H1 (cell line): ENCODE measurements at regions not wholly inside any gene's neighbourhood (a gene's known extent, or its start where the extent isn't known, plus 50 kb on each side); places are given as distances from the start of the nearest gene placed in this dataset.

Experiments used
- CTCF ChIA-PET: fragments of 300-600 bp; sonication (Branson Sonifier 250); formaldehyde crosslinking; loops from one replicate; lab custom pipeline; 2021; ENCODE audit not compliant: partially characterized antibody; lab: Charles Lee
- POLR2A ChIA-PET: fragments of 300-600 bp; sonication (Branson Sonifier 250); formaldehyde crosslinking; loops from one replicate; lab custom pipeline; 2021; ENCODE audit warnings: inconsistent platforms; ENCODE audit not compliant: partially characterized antibody; lab: Charles Lee
- DNase-seq, 2 experiments: peaks; one replicate each; pipeline versions ENCODE4 v3.0.0 to v3.0.0-alpha.2; 2010 to 2022; ENCODE audit warnings: low spot score in 2 of 2, low read depth in 1 of 2, mixed read lengths in 1 of 2
- FAIRE-seq: peaks from 2 replicates; lab custom pipeline; 2011; peaks lifted over from hg19 to GRCh38; lab: Jason Lieb, UNC
- H2AFZ ChIP-seq: 2 replicates; pipeline ENCODE4 v1.8.1; 2012; ENCODE audit warnings: low read length, inconsistent platforms
- H2AK5ac ChIP-seq: 2 replicates; pipeline ENCODE4 v1.6.1; 2013; ENCODE audit warnings: low read depth, low read length
- H2BK120ac ChIP-seq: replicated peaks from 2 replicates; pipeline ENCODE3; 2013; ENCODE audit warnings: low read depth, low read length, inconsistent platforms
- H2BK12ac ChIP-seq: 2 replicates; pipeline ENCODE4 v1.6.1; 2013; ENCODE audit warnings: low read depth, low read length
- H2BK15ac ChIP-seq: 2 replicates; pipeline ENCODE4 v1.6.1; 2013; ENCODE audit warnings: low read length
- H2BK20ac ChIP-seq: 2 replicates; pipeline ENCODE4 v1.6.1; 2013; ENCODE audit warnings: low read length
- H2BK5ac ChIP-seq: 2 replicates; pipeline ENCODE4 v1.6.1; 2013; ENCODE audit warnings: low read depth, low read length
- H3K14ac ChIP-seq: 2 replicates; pipeline ENCODE4 v1.6.1; 2013; ENCODE audit warnings: inconsistent platforms; ENCODE audit not compliant: insufficient read length
- H3K18ac ChIP-seq: 2 replicates; pipeline ENCODE4 v1.6.1; 2013; ENCODE audit warnings: low read length; ENCODE audit errors: extremely low read depth
- H3K23ac ChIP-seq: 2 replicates; pipeline ENCODE4 v1.6.1; 2013; ENCODE audit warnings: inconsistent platforms; ENCODE audit not compliant: insufficient read length
- H3K23me2 ChIP-seq: 2 replicates; pipeline ENCODE4 v1.6.1; 2013; ENCODE audit warnings: low read depth, low read length
- H3K27ac ChIP-seq: 2 replicates; pipeline ENCODE4 v1.6.1; 2011; ENCODE audit warnings: low read depth, low read length, inconsistent platforms
- H3K27me3 ChIP-seq, 4 experiments: replicated peaks in 1 of 4; 1 replicate in 1 of 4; 2 replicates in 3 of 4; pipeline versions ENCODE4 v1.6.1 to v1.8.1; 2011 to 2013; ENCODE audit warnings: low read length in 3 of 4, mild to moderate bottlenecking in 3 of 4, inconsistent platforms in 2 of 4, mixed read lengths in 2 of 4, moderate library complexity in 1 of 4; ENCODE audit not compliant: control insufficient read depth in 3 of 4, insufficient read depth in 3 of 4; ENCODE audit errors: extremely low read depth in 1 of 4
- H3K36me3 ChIP-seq, 4 experiments: 2 replicates each; pipeline versions ENCODE4 v1.6.1 to v1.8.1; 2011 to 2013; ENCODE audit warnings: mild to moderate bottlenecking in 4 of 4, low read length in 3 of 4, moderate library complexity in 2 of 4, control low read depth in 1 of 4, inconsistent platforms in 1 of 4; ENCODE audit not compliant: insufficient read depth in 4 of 4, control insufficient read depth in 2 of 4
- H3K4ac ChIP-seq: replicated peaks from 2 replicates; pipeline ENCODE3; 2013; ENCODE audit warnings: low read length, low read depth, mixed read lengths, inconsistent platforms; ENCODE audit not compliant: insufficient read length
- H3K4me1 ChIP-seq, 4 experiments: replicated peaks in 1 of 4; 1 replicate in 1 of 4; 2 replicates in 3 of 4; pipeline versions ENCODE4 v1.6.1 to v1.8.1; 2011 to 2013; ENCODE audit warnings: low read length in 3 of 4, inconsistent platforms in 2 of 4, mixed read lengths in 1 of 4; ENCODE audit not compliant: insufficient read depth in 4 of 4, control insufficient read depth in 3 of 4
- H3K4me2 ChIP-seq, 2 experiments: 2 replicates each; pipeline versions ENCODE4 v1.6.1 to v1.8.1; 2011 to 2013; ENCODE audit warnings: low read depth in 2 of 2, low read length in 2 of 2, control low read depth in 1 of 2, inconsistent platforms in 1 of 2, mild to moderate bottlenecking in 1 of 2; ENCODE audit not compliant: insufficient read depth in 1 of 2
- H3K4me3 ChIP-seq, 4 experiments: fragments of 200-600, 300-600 bp in 1 of 4; sonication (generic), shearing (Covaris generic), sonication (Bioruptor Twin) in 1 of 4; 2 replicates each; pipeline versions ENCODE4 v1.5.1 to v1.8.1; 2011 to 2016; ENCODE audit warnings: low read length in 4 of 4, low read depth in 3 of 4, control low read depth in 2 of 4, inconsistent platforms in 2 of 4, mild to moderate bottlenecking in 2 of 4, mixed read lengths in 1 of 4, moderate library complexity in 1 of 4; ENCODE audit not compliant: insufficient read depth in 2 of 4; ENCODE audit errors: extremely low read depth in 1 of 4
- H3K56ac ChIP-seq: replicated peaks from 2 replicates; pipeline ENCODE3; 2013; ENCODE audit warnings: low read depth, mild to moderate bottlenecking, mixed read lengths, low read length, inconsistent platforms; ENCODE audit not compliant: insufficient read length
- H3K79me1 ChIP-seq: 2 replicates; pipeline ENCODE4 v1.6.1; 2013; ENCODE audit warnings: low read depth, low read length, control low read depth
- H3K79me2 ChIP-seq, 2 experiments: 2 replicates each; pipeline versions ENCODE4 v1.6.1 to v1.8.1; 2012 to 2013; ENCODE audit warnings: low read length in 2 of 2, mild to moderate bottlenecking in 2 of 2, inconsistent platforms in 1 of 2; ENCODE audit not compliant: insufficient read depth in 2 of 2, control insufficient read depth in 1 of 2
- H3K9ac ChIP-seq, 4 experiments: replicated peaks in 1 of 4; 1 replicate in 1 of 4; 2 replicates in 3 of 4; pipeline versions ENCODE4 v1.6.1 to v1.8.1; 2011 to 2013; ENCODE audit warnings: low read depth in 3 of 4, low read length in 3 of 4, control low read depth in 2 of 4, mild to moderate bottlenecking in 2 of 4, moderate library complexity in 2 of 4, inconsistent platforms in 1 of 4; ENCODE audit errors: extremely low read depth in 1 of 4
- H3K9me3 ChIP-seq, 2 experiments: 2 replicates each; pipeline versions ENCODE4 v1.6.1 to v1.8.1; 2012 to 2013; ENCODE audit warnings: mild to moderate bottlenecking in 2 of 2, moderate library complexity in 2 of 2, control low read depth in 1 of 2, inconsistent platforms in 1 of 2, low read depth in 1 of 2, low read length in 1 of 2, mixed read lengths in 1 of 2; ENCODE audit not compliant: insufficient read depth in 2 of 2
- H4K20me1 ChIP-seq, 2 experiments: replicated peaks in 1 of 2; 2 replicates each; pipeline versions ENCODE3 to v1.8.1; 2011 to 2013; ENCODE audit warnings: inconsistent platforms in 2 of 2, low read length in 2 of 2, mild to moderate bottlenecking in 1 of 2; ENCODE audit not compliant: insufficient read depth in 2 of 2, control insufficient read depth in 1 of 2
- H4K5ac ChIP-seq: 2 replicates; pipeline ENCODE4 v1.6.1; 2013; ENCODE audit warnings: low read length, low read depth, mixed read lengths, inconsistent platforms; ENCODE audit not compliant: insufficient read length
- H4K8ac ChIP-seq: 2 replicates; pipeline ENCODE4 v1.8.0; 2013; ENCODE audit warnings: mild to moderate bottlenecking, moderate library complexity, low read length, inconsistent platforms; ENCODE audit not compliant: insufficient read depth; ENCODE audit errors: extremely low read depth
- H4K91ac ChIP-seq: replicated peaks from 2 replicates; pipeline ENCODE3; 2013; ENCODE audit warnings: low read length, mixed read lengths, inconsistent platforms; ENCODE audit not compliant: insufficient read length
- ATF2 ChIP-seq: IDR thresholded peaks from 2 replicates; pipeline ENCODE4 v1.6.1; 2012; ENCODE audit warnings: low read length, inconsistent platforms
- CEBPB ChIP-seq: IDR thresholded peaks from 2 replicates; pipeline ENCODE4 v1.6.1; 2012; ENCODE audit warnings: low read depth, low read length
- MAX ChIP-seq: IDR thresholded peaks from 2 replicates; pipeline ENCODE4 v1.6.1; 2012; ENCODE audit warnings: inconsistent platforms
- NRF1 ChIP-seq: IDR thresholded peaks from 2 replicates; pipeline ENCODE4 v1.6.1; 2011; ENCODE audit warnings: mild to moderate bottlenecking, low read depth, low read length, improper control_type of control experiment
- POLR2A ChIP-seq, 2 experiments: IDR thresholded peaks; 1 replicate in 1 of 2; 2 replicates in 1 of 2; pipeline ENCODE4 v1.6.1; 2011; ENCODE audit warnings: low read depth in 2 of 2, low read length in 2 of 2, mild to moderate bottlenecking in 2 of 2; ENCODE audit errors: control extremely low read depth in 1 of 2
- SIN3A ChIP-seq, 2 experiments: IDR thresholded peaks in 1 of 2; conservative IDR thresholded peaks in 1 of 2; 2 replicates each; pipeline ENCODE4 v1.6.1; 2011 to 2012; ENCODE audit warnings: low read length in 2 of 2, improper control_type of control experiment in 1 of 2, low read depth in 1 of 2, mild to moderate bottlenecking in 1 of 2
- WGBS, 2 experiments: shearing (Covaris generic) in 1 of 2; methylation state at CpG; one replicate each; pipeline versions ENCODE4 v1.1.6 to v1.1.7; 2013 to 2015; ENCODE audit warnings: low lambda C conversion rate in 2 of 2, mixed read lengths in 2 of 2, inconsistent platforms in 1 of 2, low coverage in 1 of 2, missing lambda C conversion rate in 1 of 2; ENCODE audit not compliant: insufficient replicate concordance in 2 of 2, insufficient coverage in 1 of 2, insufficient read length in 1 of 2; ENCODE audit errors: extremely low coverage in 1 of 2, missing lambda C conversion rate in 1 of 2; 5-methylcytosine and 5-hydroxymethylcytosine counted together

GRCh38 chr11:8833568-8834315 is 77.2 kb upstream of the AKIP1 start:
- FAIRE-seq (no peak), DNase-seq (no peak)
- no peaks in the 10 kb centered on the region for H3K36me3 ChIP-seq
- H3K27ac ChIP-seq, result no peak overlapping the region
- peaks cover 4% of the 10 kb centered on the region; the same call in 1 of the 2 replicates for H3K23me2 ChIP-seq
- no peak overlapping the region for H3K14ac ChIP-seq
- no peaks in the 10 kb centered on the region for H3K79me2 ChIP-seq
- H2BK120ac ChIP-seq, result no peak overlapping the region
- H3K56ac ChIP-seq, result no peak overlapping the region
- H3K4me3 ChIP-seq, result no peak overlapping the region
- H3K4ac ChIP-seq, result no peak overlapping the region
- no peak overlapping the region for H2BK15ac ChIP-seq
- no peak for TF ChIP-seq NRF1
- no peak for TF ChIP-seq CEBPB
- no peak for TF ChIP-seq POLR2A (IDR thresholded peaks at IDR 0.05; ENCODE audit: control extremely low read depth in 1 of 2, low read depth in 2 of 2, low read length in 2 of 2)
- TF ChIP-seq SIN3A (conservative IDR thresholded peaks at IDR 0.05 in 1 of 2, IDR thresholded peaks at IDR 0.05 in 1 of 2; ENCODE audit: low read depth in 1 of 2, low read length in 2 of 2), result no peak
- TF ChIP-seq ATF2, result peak; percentile 59; the same call in 1 of the 2 replicates
- no peak for TF ChIP-seq MAX
- H4K5ac ChIP-seq, result no peak overlapping the region
- WGBS, 2 experiments, result 82% methylated on average over 4 of the region's 4 CpGs; no CpG with 5 or more reads in 1 of the 2 experiments
- no peak overlapping the region for H3K4me2 ChIP-seq
- peak overlapping the region in 1 of 4 experiments; percentile 44; a peak in 2 of 7 replicates for H3K9ac ChIP-seq
- no peaks in the 10 kb centered on the region for H3K9me3 ChIP-seq
- no peak overlapping the region for H4K8ac ChIP-seq
- ChIA-PET POLR2A (interaction anchor here (0.6 to 1.5 kb wide), 4 partner anchors 8 to 151 kb away, joined by 3 to 7 read pairs (median 4); partner anchors contain the start of genes RPL27A and TRIM66), CTCF (interaction anchor here (0.7 to 4.8 kb wide), 9 partner anchors 13 to 161 kb away, joined by 3 to 28 read pairs (median 3); a partner anchor contains a TSS)
- no peak overlapping the region for H2AFZ ChIP-seq
- H3K27me3 ChIP-seq, result no peaks in the 10 kb centered on the region
- peaks cover 6 to 23% (median 14%) of the 10 kb centered on the region in 4 experiments; a peak in 6 of 7 replicates for H3K4me1 ChIP-seq
- peaks cover 0 to 3% of the 10 kb centered on the region in 2 experiments for H4K20me1 ChIP-seq
- H3K18ac ChIP-seq, result no peak overlapping the region
- H4K91ac ChIP-seq, result no peak overlapping the region
- no peak overlapping the region for H3K23ac ChIP-seq
- no peak overlapping the region for H2BK12ac ChIP-seq
- H3K79me1 ChIP-seq, result no peaks in the 10 kb centered on the region
- H2BK5ac ChIP-seq, result no peak overlapping the region
- H2AK5ac ChIP-seq, result no peak overlapping the region
- 0 out of 2 replicates have a peak overlapping the region, but pooled peaks have one; percentile 16 for H2BK20ac ChIP-seq
